H54 (cell line): ENCODE measurements at regions not wholly inside any gene's neighbourhood (a gene's known extent, or its start where the extent isn't known, plus 50 kb on each side); places are given as distances from the start of the nearest gene placed in this dataset.

Experiments
- DNase-seq: peaks from one replicate; pipeline ENCODE4 v3.0.0; 2011; ENCODE audit warnings: low spot score, mixed read lengths; ENCODE audit not compliant: insufficient read length
- FAIRE-seq: peaks from 3 replicates; lab custom pipeline; 2011; peaks lifted over from hg19 to GRCh38; lab: Jason Lieb, UNC
- POLR2A ChIP-seq: IDR thresholded peaks from 2 replicates; pipeline ENCODE4 v1.6.1; 2011; ENCODE audit warnings: low read depth, mild to moderate bottlenecking, low read length

DNA sequence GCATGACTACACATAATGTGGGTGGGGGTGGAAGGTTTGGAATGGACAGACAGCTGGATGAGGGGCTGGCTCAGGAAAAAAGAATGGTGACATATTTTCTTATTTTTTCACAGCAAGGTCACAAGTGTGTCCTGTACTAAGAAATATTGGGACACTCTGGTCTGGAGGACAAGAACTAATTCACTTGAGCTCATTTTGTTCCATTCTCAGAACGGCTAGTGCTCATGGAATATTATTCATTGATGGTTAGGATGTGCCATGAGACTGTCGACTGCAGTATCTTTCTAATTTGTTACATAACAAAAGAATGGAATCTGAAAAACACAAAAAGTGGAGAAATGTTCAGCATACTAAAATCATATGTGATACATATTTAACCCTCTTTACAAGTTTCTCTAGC, 149.5 kb downstream of the BMP4 start:
- DNase-seq (no peak), FAIRE-seq (no peak)
- no peak for TF ChIP-seq POLR2A

DNA sequence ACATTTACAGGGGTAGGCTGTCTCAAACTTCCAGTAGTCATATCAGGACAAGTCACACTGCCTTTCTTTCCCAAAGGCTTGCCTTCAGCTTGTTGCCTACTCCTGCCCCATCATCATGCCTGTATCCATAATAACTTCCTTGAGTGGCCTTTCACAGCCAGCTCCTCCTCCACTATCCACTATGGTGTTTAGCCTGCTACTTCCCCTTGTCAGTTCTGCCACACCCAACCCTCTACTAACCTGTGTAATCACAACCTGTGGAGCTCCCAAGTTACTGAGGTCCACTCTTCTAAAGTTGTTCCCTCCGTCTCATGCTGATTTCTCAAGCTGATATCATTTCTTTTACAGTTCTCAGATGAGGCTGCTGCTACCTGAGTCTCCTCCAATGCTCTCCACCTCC, 159.9 kb downstream of the BMP4 start:
- FAIRE-seq (no peak), DNase-seq (no peak)
- no peak for TF ChIP-seq POLR2A

DNA sequence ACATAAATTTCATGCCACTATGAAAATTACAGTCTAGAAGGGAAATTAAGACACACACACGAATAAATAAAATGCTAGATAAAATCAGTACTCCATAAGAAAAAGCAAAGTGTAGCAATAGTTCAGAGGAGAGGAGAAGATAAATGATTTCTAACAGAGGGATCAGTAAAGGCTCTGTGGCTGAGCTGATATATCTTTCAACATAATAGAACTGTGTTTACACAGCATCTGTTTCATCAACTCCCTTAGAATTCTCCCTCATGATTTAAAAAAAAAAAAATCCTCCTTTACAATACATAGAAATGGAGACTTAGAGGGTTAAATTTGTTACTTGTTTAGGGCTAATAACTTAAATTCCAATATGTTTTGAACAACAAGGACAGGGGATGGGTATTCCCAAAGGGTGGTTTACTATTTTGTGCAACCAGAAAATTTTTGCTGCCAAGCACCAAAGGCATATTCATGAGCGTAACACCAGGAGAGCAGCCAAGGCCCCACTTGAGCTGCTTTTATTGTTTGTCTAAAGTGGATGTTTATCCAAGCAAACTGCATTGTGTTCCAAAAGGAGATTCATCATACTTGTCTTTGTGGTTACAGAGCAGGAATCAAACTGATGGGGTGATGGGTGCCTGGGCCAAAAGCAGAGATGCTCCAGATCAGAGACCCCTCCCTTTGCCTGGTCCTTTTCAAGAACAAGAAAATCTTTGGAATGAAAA, 162.7 kb downstream of the BMP4 start:
- FAIRE-seq: no peak

DNA sequence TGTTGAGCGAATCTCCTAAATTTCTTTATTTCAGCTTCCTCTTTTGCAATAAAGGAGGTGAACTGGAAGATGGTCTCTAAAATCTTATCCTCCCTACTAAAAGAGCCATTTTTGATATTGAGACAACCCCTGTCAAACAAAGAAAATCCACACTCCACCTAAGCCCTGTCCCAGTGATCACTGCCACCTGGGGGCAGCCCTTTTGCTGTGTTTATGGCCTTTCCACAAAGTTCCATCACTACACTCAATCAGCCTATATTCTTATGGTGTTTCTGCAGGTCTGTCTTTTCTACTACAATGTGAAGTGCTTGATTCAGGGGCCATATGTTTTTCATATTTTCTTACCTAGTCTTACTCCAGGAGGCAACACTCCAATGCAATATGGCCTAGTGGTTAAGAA, 163.7 kb downstream of the BMP4 start:
- FAIRE-seq (no peak), DNase-seq (no peak)
- no peak for TF ChIP-seq POLR2A

More for the DNA sequence above, 162.7 kb downstream of the BMP4 start:
- no peak for DNase-seq
- no peak for TF ChIP-seq POLR2A

DNA sequence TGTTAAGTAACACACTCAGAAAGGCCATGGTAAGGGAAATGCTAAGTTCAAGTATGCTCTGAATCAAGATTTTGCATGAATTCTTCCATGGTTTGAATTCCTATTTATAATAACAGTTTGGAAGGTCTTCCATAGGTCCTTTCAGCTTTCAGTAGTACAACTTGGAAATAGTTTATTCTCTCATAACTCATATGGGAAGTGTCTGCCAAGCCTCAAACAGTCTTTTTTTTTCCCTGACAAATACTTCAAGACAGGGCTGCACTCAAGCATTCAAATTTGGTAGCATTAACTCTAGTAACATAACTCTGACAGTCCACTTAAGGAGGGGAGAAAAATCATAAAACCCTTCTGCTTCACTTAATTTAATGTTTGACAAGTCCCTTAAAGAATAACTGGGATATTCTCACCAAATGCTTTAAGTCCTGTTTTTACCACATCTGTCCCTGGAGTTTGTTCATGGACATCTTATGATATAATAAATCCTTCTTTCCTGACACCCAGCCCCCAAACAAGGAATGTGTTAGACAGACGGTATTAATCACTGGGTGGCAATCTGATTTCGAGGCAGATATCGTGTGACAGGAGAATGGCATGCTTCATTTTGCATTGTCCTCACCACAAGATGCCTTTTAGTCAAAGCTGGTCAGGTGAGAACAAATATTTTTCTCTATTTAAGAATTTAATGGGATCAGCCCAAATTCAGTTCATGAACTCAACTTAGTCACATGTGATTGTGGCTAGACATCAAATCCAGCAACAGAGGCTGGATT, 165.7 kb downstream of the BMP4 start:
- no peak for TF ChIP-seq POLR2A
- FAIRE-seq (no peak), DNase-seq (no peak)

DNA sequence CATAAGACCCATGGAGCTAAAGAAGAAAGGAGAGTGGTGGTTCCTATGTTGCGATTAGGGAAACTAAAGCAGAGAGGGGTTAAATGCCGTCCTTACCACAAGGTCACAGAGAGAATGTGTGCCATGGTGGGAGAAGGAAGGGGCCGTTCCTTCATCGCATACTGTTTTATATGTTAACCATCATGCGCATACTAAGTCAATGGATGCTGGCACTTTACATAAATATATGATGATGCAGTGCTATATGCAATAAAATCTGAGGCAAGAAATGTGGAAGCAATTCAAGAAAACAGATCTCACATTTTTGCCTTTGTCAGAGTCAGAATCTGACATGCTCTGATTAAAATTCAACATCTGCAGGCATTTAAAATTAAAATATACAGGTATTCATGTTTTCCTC, 168.1 kb downstream of the BMP4 start:
- no peak for FAIRE-seq
- TF ChIP-seq POLR2A: no peak
- no peak for DNase-seq

DNA sequence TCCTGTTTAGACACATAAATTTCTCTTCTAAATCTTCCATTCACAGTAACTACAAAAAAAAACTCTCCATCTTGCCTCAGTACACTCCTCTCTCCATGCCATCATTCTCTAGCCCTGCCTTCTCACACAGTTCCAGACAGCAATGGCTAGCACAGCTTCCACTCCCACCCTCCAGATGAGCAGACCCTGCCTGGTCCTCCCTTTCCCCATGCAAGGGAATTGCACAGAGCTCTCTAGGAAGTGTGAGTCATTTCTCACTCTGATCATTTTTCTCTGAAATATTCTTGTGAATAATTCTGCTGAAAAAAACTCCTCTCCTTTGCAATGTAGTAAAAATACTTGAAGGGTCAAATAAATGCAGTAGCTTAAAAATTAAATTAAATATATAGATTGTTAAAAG, 170.6 kb downstream of the BMP4 start:
- DNase-seq: no peak
- FAIRE-seq: no peak
- TF ChIP-seq POLR2A: no peak

DNA sequence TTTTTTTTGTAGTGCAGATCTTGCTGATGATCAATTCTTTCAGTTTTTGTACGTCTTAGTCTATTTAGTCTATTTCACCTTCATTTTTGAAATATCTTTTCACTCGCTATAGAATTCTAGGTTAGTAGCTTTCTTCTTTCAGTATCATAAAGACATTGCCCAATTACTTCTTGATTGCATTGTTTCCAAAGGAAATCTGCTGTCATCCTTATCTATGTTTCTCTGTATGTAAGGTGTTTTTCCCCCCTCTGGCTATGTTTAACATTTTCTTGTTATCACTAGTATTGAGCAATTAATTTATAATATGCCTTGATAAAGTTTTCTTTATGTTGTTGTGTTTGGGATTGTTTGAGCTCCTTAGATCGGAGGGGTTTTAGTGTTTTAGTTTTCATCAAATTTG, 171.9 kb downstream of the BMP4 start:
- FAIRE-seq (no peak), DNase-seq (no peak)
- TF ChIP-seq POLR2A: no peak

DNA sequence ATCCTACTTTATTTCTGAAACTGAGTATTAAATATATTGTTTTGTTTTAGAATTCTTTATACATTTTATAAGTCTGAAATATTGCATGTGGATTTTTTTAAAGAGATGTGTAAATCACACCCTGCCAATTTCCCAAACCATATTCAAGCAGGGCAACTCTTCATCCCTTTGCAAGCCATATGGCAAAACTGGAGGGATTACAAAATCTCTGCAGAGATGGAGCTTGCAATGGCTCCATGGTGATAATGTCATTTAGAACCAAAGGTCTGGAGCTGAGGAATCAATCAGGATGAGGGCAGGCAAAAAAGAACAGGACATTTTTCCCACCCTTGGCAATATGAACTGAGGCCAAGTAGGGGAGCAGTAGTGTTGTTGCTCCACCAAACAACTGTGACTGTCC, 173.4 kb downstream of the BMP4 start:
- DNase-seq (no peak), FAIRE-seq (no peak)
- TF ChIP-seq POLR2A: no peak

DNA sequence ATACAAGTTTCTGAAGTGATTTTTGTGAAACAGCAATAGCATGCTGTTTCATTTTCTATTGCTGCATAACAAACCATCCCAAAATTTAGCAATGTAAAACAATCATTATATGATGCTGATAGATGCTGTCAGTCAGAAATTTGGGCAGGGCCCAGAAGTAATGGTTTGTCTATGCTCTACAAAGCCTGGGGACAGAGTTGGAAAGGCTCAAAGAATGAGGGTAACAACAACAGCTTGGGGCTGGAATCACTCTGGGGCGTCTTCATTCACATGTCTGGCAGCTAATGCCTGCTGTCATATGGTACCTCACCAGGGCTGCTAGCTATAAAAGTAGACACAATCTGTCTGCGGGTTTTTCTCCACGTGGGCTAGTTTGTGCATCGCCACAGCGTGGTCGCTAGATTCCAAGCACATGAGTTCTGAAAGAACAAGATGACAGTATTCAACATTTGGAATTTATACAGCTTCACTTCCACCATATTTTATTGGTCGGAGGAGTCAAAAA, 176.5 kb downstream of the BMP4 start:
- FAIRE-seq (no peak), DNase-seq (no peak)
- no peak for TF ChIP-seq POLR2A

DNA sequence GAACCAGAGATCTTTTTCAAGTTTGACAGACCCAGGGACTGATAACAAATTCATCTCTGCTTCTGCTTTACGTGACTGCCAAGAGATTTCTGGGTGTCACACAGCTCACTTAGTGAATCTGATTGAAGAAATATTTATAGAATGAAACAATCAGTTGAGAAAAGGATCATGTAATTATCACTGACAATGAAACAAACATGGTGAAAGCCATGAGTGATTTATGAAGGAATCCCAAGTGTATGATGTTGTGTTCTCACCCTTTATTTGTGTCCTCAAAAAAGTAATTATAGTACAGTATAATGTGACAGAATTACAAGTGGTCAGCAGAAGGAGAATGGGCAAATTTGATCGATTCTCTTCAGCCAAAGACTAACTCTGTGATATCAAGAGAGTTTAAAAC, 177.3 kb downstream of the BMP4 start:
- FAIRE-seq (no peak), DNase-seq (no peak)
- TF ChIP-seq POLR2A: no peak

DNA sequence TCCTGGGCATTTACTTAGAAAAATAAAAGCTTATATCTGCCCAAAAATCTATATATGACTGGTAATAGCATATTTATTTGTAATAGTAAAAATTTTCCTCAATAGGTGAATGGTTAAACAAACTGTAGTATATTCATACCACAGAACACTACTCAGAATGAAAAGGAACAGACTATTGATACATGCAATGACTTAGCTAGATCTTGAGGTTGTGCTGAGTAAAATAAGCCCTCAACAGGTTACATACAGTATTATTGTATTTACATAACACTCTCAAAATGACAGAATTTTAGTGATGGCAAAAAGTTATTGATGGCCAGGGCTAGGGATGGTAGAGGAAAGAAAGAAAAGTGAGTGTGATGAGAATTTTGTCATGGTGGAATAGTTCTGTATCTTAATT, 178.4 kb downstream of the BMP4 start:
- DNase-seq: no peak
- FAIRE-seq: no peak
- no peak for TF ChIP-seq POLR2A

DNA sequence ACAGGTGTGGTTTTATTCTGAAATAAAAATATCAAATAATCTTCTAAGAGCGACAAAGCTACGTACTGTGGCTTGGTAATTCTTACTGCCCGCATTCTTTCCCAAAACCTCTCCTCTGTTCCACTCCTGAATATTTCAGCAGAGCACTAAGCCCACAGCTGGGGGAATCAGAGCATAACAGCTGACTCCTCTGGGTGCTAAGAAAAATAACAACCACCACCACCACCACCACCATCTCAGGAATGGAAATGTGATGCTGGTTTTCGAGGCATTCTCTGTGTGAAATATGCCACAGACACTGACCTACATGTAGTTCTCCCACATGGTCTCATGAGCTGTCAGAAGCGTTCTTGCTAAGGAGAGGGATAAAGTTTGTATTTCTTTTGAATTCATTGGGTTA, 183.7 kb downstream of the BMP4 start:
- FAIRE-seq (no peak), DNase-seq (no peak)
- no peak for TF ChIP-seq POLR2A

DNA sequence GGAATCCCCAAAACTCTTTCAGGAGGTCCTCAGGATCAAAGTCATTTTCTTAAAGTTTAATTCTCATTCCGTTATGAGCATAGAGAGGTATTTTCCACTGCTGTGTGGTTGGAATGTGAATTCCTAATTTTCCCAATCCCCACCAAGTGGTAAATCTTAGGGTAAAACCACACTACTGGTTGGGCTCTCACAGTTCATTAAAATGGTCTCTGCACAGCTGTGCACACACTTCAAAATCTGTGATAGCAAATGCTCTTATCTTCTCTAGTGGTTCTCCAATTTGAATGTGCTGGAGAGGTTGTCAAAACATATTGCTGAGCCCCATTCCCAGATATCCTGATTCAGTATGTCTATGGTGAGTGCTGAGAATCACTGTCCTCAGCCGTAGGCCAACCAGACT, 189.1 kb downstream of the BMP4 start:
- no peak for FAIRE-seq
- no peak for TF ChIP-seq POLR2A
- no peak for DNase-seq

DNA sequence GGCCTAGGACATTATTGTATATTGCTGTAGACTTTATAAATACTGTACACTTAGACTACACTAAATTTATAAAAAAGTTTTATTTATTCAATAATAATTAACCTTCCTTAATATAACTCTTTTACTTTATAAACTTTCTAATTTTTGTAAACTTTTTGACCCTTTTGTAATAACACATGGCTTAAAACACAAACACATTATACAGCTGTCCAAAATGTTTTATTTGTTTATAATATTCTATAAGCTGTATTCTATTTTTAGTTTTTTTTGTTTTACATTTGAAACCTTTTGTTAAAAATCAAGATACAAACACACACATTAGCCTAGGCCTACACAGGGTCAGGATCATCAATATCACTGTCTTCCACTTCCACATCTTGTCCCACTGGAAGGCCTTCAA, 190.0 kb downstream of the BMP4 start:
- FAIRE-seq: no peak
- no peak for DNase-seq
- no peak for TF ChIP-seq POLR2A
